ENCODE measurements at regions not wholly inside any gene's neighbourhood (a gene's known extent, or its start where the extent isn't known, plus 50 kb on each side); places are given as distances from the start of the nearest gene placed in this dataset.

GRCh38 chr4:126812076-126812475 is 820.7 kb upstream of the INTU start:
- Mint-ChIP-seq H3K4me1 (ENCODE audit: low read depth) (no peaks in the 10 kb centered on the region), H3K9me3 (peaks cover 16% of the 10 kb centered on the region), H3K27me3 (no peaks in the 10 kb centered on the region), H3K4me3 (no peak overlapping the region), H3K36me3 (ENCODE audit: low read depth) (no peaks in the 10 kb centered on the region), H3K27ac (no peak overlapping the region)
- no peak for ATAC-seq
- no peak for DNase-seq
- CTCF ChIA-PET, result no interaction called here
- intact Hi-C loops (cut with micrococcal nuclease), result no loop called here
- no peak for TF ChIP-seq CTCF (IDR thresholded peaks at IDR 0.05)
- POLR2A ChIA-PET, result interaction anchor here (0.5 to 0.7 kb wide), 2 partner anchors 18 to 745 kb away, joined by 3 read pairs; no protein-coding TSS in a partner anchor

DNA sequence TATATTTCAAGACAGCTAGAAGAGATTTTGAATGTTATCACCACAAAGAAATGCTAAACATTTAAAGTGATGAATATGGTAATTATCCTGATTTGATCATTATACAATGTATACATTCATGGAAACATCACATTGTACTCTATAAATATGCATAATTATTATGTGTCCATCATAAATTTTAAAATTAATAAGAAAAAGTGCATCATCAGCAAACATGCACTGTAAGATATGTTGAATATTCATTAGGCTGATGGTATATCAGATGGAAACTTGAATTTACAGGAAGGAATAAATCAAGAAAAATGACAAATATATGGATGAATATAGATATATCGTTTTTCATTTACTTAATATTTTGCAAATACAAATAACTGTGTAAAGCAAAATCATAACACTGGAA is 812.1 kb upstream of the INTU start:
- POLR2A ChIA-PET, result no interaction called here
- Mint-ChIP-seq H3K4me3 (no peak overlapping the region), H3K36me3 (ENCODE audit: low read depth) (no peaks in the 10 kb centered on the region), H3K9me3 (peaks cover 2% of the 10 kb centered on the region), H3K4me1 (ENCODE audit: low read depth) (no peaks in the 10 kb centered on the region), H3K27ac (no peak overlapping the region), H3K27me3 (no peaks in the 10 kb centered on the region)
- TF ChIP-seq CTCF (IDR thresholded peaks at IDR 0.05), result no peak
- DNase-seq (no peak), ATAC-seq (no peak)
- intact Hi-C loops (cut with micrococcal nuclease), result no loop called here
- CTCF ChIA-PET, result no interaction called here

DNA sequence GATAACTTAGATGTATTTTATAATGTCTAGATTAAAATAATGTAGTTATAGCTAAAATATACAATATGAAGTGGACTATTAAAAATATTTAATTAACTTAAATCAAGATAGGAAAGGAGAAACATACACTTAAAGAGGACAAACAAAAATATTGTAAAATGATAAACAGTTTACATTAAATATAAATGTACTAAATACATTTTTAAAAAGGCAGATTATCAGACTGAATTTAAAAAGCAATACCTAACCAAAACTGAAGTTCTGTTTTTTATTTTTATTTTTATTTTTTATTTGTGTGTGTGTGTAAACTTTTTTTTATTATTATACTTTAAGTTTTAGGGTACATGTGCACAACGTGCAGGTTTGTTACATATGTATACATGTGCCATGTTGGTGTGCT is 811.6 kb upstream of the INTU start:
- Mint-ChIP-seq H3K9me3 (peaks cover 2% of the 10 kb centered on the region), H3K4me3 (no peak overlapping the region), H3K27me3 (no peaks in the 10 kb centered on the region), H3K4me1 (ENCODE audit: low read depth) (no peaks in the 10 kb centered on the region), H3K27ac (no peak overlapping the region), H3K36me3 (ENCODE audit: low read depth) (no peaks in the 10 kb centered on the region)
- intact Hi-C loops (cut with micrococcal nuclease), result no loop called here
- POLR2A ChIA-PET, result no interaction called here
- ATAC-seq, result no peak
- no peak for TF ChIP-seq CTCF (IDR thresholded peaks at IDR 0.05)
- CTCF ChIA-PET, result no interaction called here
- DNase-seq, result no peak

- no peak for TF ChIP-seq CTCF (IDR thresholded peaks at IDR 0.05)
- Mint-ChIP-seq H3K27ac (no peak overlapping the region), H3K4me3 (no peak overlapping the region), H3K9me3 (peaks cover 2% of the 10 kb centered on the region), H3K4me1 (ENCODE audit: low read depth) (no peaks in the 10 kb centered on the region), H3K36me3 (ENCODE audit: low read depth) (no peaks in the 10 kb centered on the region), H3K27me3 (no peaks in the 10 kb centered on the region)
- ChIA-PET POLR2A (no interaction called here), CTCF (no interaction called here)
- no peak for DNase-seq
- intact Hi-C loops (cut with micrococcal nuclease), result no loop called here
- ATAC-seq, result no peak
Observed at GRCh38 chr4:126825083-126825482, 807.7 kb upstream of the INTU start.

DNA sequence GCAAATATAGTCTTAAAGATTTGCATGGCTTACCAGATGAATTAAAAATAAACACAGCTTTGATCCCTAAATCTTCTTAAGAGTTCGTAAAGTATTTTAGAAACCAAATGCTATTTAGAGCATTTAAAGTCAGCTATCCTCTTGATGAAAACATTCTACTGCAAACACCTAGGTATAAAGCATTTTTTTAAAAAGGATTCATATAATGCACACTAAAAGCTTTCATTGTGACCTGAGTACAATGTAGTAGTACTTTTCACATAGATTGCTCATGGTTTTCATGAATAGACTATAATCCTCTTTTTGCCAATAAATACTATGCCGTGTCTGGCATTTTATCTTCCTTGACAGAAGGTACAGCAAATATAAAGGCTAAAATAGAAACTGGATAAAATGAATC is 805.1 kb upstream of the INTU start:
- Mint-ChIP-seq H3K27ac (no peak overlapping the region), H3K9me3 (peaks cover 6% of the 10 kb centered on the region), H3K4me1 (ENCODE audit: low read depth) (no peaks in the 10 kb centered on the region), H3K4me3 (no peak overlapping the region), H3K36me3 (ENCODE audit: low read depth) (no peaks in the 10 kb centered on the region), H3K27me3 (no peaks in the 10 kb centered on the region)
- no peak for ATAC-seq
- ChIA-PET CTCF (no interaction called here), POLR2A (no interaction called here)
- TF ChIP-seq CTCF (IDR thresholded peaks at IDR 0.05), result no peak
- intact Hi-C loops (cut with micrococcal nuclease), result no loop called here
- no peak for DNase-seq
